Ovary (tissue), 7 donors: ENCODE measurements at regions not wholly inside any gene's neighbourhood (a gene's known extent, or its start where the extent isn't known, plus 50 kb on each side); places are given as distances from the start of the nearest gene placed in this dataset.

Experiments
- DNase-seq, 5 donors: peaks; one replicate each; pipeline ENCODE4 v3.0.0-alpha.2; 2019 to 2020
- H3K27ac ChIP-seq, 2 donors: fragments of 200-600 bp; one replicate each; pipeline versions ENCODE4 v1.5.1 to v1.8.0; 2019 to 2022
- H3K27me3 ChIP-seq: fragments of 200-600 bp; one replicate; pipeline ENCODE4 v1.8.0; 2022
- H3K36me3 ChIP-seq: fragments of 200-600 bp; sonication (generic); one replicate; pipeline ENCODE4 v1.5.1; 2019
- H3K4me1 ChIP-seq: one replicate; pipeline ENCODE4 v1.8.1; 2013; ENCODE audit warnings: mild to moderate bottlenecking, moderate library complexity; ENCODE audit not compliant: insufficient read depth
- H3K4me3 ChIP-seq: fragments of 200-600 bp; sonication (generic); one replicate; pipeline ENCODE4 v1.5.1; 2017
- H3K9me3 ChIP-seq, 2 donors: fragments of 200-600 bp in 1 of 2; sonication (generic) in 1 of 2; one replicate each; pipeline versions ENCODE4 v1.5.1 to v1.8.1; 2013 to 2019; ENCODE audit warnings: mild to moderate bottlenecking in 1 of 2, moderate library complexity in 1 of 2
- EP300 ChIP-seq: sonication (generic); formaldehyde crosslinking; IDR thresholded peaks from one replicate; pipeline ENCODE4 v1.6.1; 2017; ENCODE audit warnings: antibody characterized with exemption
- POLR2A ChIP-seq: fragments of 450-650 bp; IDR thresholded peaks from one replicate; pipeline ENCODE4 v1.6.1; 2017; ENCODE audit warnings: antibody characterized with exemption, mild to moderate bottlenecking, moderate library complexity
- WGBS, 3 donors: extraction: QIAGEN DNeasy Blood & Tissue Kit in 1 of 3; methylation state at CpG; one replicate each; pipeline versions ENCODE4 v1.1.5 to v1.1.7; 2013 to 2017; 5-methylcytosine and 5-hydroxymethylcytosine counted together
- intact Hi-C, 4 donors: fragments of 100-400 bp; cut with DNase I; formaldehyde crosslinking; loops; one replicate each; pipeline versions ENCODE4 v1.11.0 to v1.15.1; 2022 to 2023
- TF ChIP-seq, protein P1 (sequence below), 3 donors: fragments of 450-650 bp in 2 of 3; fragments of 200-600 bp in 1 of 3; IDR thresholded peaks; one replicate each; pipeline versions ENCODE4 v1.5.1 to v1.8.0; 2016 to 2022; ENCODE audit warnings: antibody characterized with exemption in 3 of 3, mild to moderate bottlenecking in 1 of 3
- donor health status: DM: no; HTN: no; CAD: no; lungs with moderate emphysema.
- donor health status: DM: no; HTN: no; CAD: no.
- donor health status: Bipolar disorder and iron deficiency.
- donor health status: DM: no; HTN: no; CAD: no.
- donor health status: DM: yes; HTN: yes; CAD: no.

DNA sequence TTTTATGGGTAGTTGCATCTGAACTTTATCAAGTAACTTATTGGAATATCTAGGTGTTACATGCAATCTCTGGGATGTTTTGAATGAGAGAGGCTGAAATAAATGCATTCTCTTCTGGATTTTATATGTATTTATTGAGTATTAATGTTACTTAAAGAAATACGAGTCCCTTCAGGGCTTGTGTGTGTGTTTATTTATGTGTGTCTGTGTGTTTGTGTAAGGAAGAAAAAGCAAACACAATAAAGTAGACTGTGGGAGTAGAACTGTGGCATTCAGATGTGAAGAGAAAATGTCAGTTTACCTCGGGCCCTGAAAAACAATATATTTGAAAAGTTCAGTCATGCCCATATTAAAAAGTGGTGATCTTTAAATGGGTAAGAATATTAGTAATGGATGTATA lies 250.5 kb downstream of the RPL10L start:
- no peak overlapping the region for H3K4me3 ChIP-seq
- no peaks in the 10 kb centered on the region for H3K9me3 ChIP-seq
- 42 to 56% (median 45%) methylated on average over 2 of the region's 2 CpGs for WGBS, 3 donors
- H3K27ac ChIP-seq: no peak overlapping the region
- no peak for DNase-seq
- no peaks in the 10 kb centered on the region for H3K27me3 ChIP-seq
- H3K36me3 ChIP-seq: no peaks in the 10 kb centered on the region
- TF ChIP-seq, protein P1, sequence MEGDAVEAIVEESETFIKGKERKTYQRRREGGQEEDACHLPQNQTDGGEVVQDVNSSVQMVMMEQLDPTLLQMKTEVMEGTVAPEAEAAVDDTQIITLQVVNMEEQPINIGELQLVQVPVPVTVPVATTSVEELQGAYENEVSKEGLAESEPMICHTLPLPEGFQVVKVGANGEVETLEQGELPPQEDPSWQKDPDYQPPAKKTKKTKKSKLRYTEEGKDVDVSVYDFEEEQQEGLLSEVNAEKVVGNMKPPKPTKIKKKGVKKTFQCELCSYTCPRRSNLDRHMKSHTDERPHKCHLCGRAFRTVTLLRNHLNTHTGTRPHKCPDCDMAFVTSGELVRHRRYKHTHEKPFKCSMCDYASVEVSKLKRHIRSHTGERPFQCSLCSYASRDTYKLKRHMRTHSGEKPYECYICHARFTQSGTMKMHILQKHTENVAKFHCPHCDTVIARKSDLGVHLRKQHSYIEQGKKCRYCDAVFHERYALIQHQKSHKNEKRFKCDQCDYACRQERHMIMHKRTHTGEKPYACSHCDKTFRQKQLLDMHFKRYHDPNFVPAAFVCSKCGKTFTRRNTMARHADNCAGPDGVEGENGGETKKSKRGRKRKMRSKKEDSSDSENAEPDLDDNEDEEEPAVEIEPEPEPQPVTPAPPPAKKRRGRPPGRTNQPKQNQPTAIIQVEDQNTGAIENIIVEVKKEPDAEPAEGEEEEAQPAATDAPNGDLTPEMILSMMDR (IDR thresholded peaks at IDR 0.05): no peak
- TF ChIP-seq POLR2A: no peak
- no peak for TF ChIP-seq EP300
- H3K4me1 ChIP-seq: no peaks in the 10 kb centered on the region
- intact Hi-C loops: no loop called here

DNA sequence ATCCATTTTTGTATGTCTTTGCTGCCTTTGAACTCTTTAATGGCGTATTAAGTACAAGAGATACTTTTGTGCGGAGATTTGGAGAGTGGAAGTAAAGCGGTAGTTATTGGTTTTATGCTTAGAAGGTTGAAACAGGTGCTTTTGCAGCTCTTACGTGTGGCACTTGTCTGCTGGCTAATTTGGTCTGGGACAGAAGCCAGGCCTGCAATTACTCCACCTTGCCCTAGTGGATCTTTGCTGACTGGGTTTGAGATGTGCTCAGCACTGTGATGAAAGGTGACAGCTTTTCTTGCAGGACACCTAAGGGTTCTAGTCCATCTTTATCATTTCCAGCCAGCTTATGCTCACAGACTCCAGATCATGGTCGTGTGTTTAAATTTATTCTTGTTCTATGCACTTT lies 252.5 kb downstream of the RPL10L start:
- Histone ChIP-seq H3K27ac (no peak overlapping the region), H3K9me3 (no peaks in the 10 kb centered on the region), H3K4me1 (no peaks in the 10 kb centered on the region), H3K36me3 (no peaks in the 10 kb centered on the region), H3K27me3 (no peaks in the 10 kb centered on the region), H3K4me3 (no peak overlapping the region)
- WGBS, 3 donors: 92 to 94% (median 93%) methylated on average over 5 of the region's 5 CpGs
- TF ChIP-seq, protein P1 (IDR thresholded peaks at IDR 0.05): no peak
- no peak for TF ChIP-seq POLR2A
- intact Hi-C loops: no loop called here
- DNase-seq: no peak

DNA sequence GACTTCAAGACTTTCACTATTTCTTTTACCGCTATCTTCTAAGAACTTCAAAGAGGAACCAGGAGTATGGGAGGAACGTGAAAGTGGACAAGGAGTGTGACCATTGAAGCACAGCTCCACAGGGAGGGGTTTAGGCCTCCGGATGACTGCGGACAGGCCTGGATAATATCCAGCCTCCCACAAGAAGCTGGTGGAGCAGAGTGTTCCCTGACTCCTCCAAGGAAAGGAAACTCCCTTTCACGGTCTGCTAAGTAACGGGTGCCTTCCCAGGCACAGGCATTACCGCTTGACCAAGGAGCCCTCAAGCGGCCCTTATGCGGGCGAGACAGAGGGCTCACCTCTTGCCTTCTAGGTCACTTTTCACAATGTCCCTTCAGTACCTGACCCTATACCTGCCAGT lies 267.0 kb downstream of the RPL10L start:
- H3K9me3 ChIP-seq: no peaks in the 10 kb centered on the region
- H3K27ac ChIP-seq: no peak overlapping the region
- DNase-seq: no peak
- no peaks in the 10 kb centered on the region for H3K36me3 ChIP-seq
- TF ChIP-seq, protein P1 (IDR thresholded peaks at IDR 0.05): no peak
- no peak for TF ChIP-seq EP300
- TF ChIP-seq POLR2A: no peak
- no peaks in the 10 kb centered on the region for H3K27me3 ChIP-seq
- 76 to 88% (median 78%) methylated on average over 10 of the region's 10 CpGs for WGBS, 3 donors
- intact Hi-C loops: no loop called here
- H3K4me3 ChIP-seq: no peak overlapping the region
- no peaks in the 10 kb centered on the region for H3K4me1 ChIP-seq

DNA sequence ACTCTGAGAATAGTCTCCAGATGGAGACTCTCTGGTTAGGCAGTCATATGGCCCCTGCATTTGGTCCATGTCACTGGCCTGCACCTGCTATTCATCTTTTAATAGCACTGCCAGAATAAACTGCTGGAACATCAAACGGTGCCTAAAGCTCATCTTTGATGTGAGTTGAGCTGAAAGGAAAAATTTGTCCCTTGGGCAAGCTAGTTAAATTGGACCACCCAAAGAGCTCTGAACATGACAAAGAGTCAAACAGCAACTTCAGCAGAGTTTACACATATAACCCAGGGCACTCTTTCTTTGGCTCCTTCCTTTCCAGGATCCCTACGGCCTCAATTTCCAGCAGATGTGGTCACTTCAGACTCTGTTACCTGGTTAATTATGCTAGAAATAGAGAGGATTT lies 269.9 kb downstream of the RPL10L start:
- no peak for DNase-seq
- intact Hi-C loops: no loop called here
- no peaks in the 10 kb centered on the region for H3K36me3 ChIP-seq
- no peaks in the 10 kb centered on the region for H3K9me3 ChIP-seq
- H3K4me3 ChIP-seq: no peak overlapping the region
- no peak overlapping the region for H3K27ac ChIP-seq
- TF ChIP-seq, protein P1 (IDR thresholded peaks at IDR 0.05): no peak
- no peak for TF ChIP-seq EP300
- TF ChIP-seq POLR2A: no peak
- H3K4me1 ChIP-seq: no peaks in the 10 kb centered on the region
- WGBS, 3 donors: 71 to 86% (median 75%) methylated on average over 2 of the region's 2 CpGs
- no peaks in the 10 kb centered on the region for H3K27me3 ChIP-seq

DNA sequence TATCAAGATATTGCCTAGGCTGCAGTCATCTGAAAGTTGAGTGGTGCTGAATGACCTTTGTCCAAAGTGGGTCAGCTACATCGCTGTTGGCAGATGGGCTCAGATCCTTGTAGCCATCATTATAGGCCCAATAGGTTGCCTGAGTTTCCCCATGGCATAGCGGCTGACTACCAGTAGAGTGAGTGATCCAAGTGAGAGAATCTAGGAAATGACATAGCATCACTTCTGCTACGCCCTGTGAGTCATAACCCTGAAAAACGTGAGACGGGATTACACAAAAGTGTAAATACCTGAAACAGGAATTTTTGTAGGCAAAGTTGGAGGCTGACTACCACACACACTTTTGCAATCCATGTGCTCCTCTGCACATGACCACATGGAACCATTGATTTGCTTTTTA lies 273.3 kb downstream of the RPL10L start:
- Histone ChIP-seq H3K27ac (no peak overlapping the region), H3K9me3 (no peaks in the 10 kb centered on the region), H3K4me3 (no peak overlapping the region), H3K27me3 (no peaks in the 10 kb centered on the region), H3K4me1 (no peaks in the 10 kb centered on the region), H3K36me3 (no peaks in the 10 kb centered on the region)
- DNase-seq: no peak
- intact Hi-C loops: no loop called here
- 93 to 95% (median 95%) methylated on average over 5 of the region's 5 CpGs for WGBS, 3 donors
- TF ChIP-seq EP300 (no peak), POLR2A (no peak)
- TF ChIP-seq, protein P1 (IDR thresholded peaks at IDR 0.05): no peak
